Peyer's patch (tissue), 4 donors: ENCODE measurements at regions not wholly inside any gene's neighbourhood (a gene's known extent, or its start where the extent isn't known, plus 50 kb on each side); places are given as distances from the start of the nearest gene placed in this dataset.

Experiments used
- DNase-seq, 3 donors: peaks; one replicate each; pipeline ENCODE4 v3.0.0-alpha.2; 2017 to 2019
- H3K27ac ChIP-seq, 4 donors: fragments of 200-600 bp; sonication (generic); one replicate each; pipeline ENCODE4 v1.5.1; 2016 to 2019
- H3K27me3 ChIP-seq, 2 donors: fragments of 200-600 bp; sonication (generic); one replicate each; pipeline ENCODE4 v1.5.1; 2019
- H3K36me3 ChIP-seq, 3 donors: fragments of 200-600 bp; sonication (generic); one replicate each; pipeline ENCODE4 v1.5.1; 2016 to 2019
- H3K4me1 ChIP-seq, 4 donors: fragments of 200-600 bp; sonication (generic); one replicate each; pipeline ENCODE4 v1.5.1; 2016 to 2019
- H3K4me3 ChIP-seq, 4 donors: fragments of 200-600 bp; sonication (generic); 1 replicate in 3 of 4; 2 replicates in 1 of 4; pipeline ENCODE4 v1.5.1; 2016 to 2019; ENCODE audit warnings: mild to moderate bottlenecking in 1 of 4
- H3K9me3 ChIP-seq, 4 donors: fragments of 200-600 bp; sonication (generic); one replicate each; pipeline ENCODE4 v1.5.1; 2016 to 2019; ENCODE audit warnings: mild to moderate bottlenecking in 1 of 4
- CTCF ChIP-seq, 6 experiments: fragments of 450-650 bp in 4 of 6; fragments of 200-600 bp in 2 of 6; sonication (generic) in 1 of 6; IDR thresholded peaks; one replicate each; pipeline ENCODE4 v1.5.1; 2017 to 2019; ENCODE audit warnings: antibody characterized with exemption in 6 of 6, mild to moderate bottlenecking in 3 of 6, moderate library complexity in 1 of 6
- POLR2A ChIP-seq, 2 donors: fragments of 450-650 bp; IDR thresholded peaks; one replicate each; pipeline ENCODE4 v1.5.1; 2017; ENCODE audit warnings: antibody characterized with exemption in 2 of 2, mild to moderate bottlenecking in 2 of 2, moderate library complexity in 2 of 2

GRCh38 chr17:70006159-70006558 is 68.9 kb upstream of the KCNJ16 start:
- H3K27me3 ChIP-seq, result no peaks in the 10 kb centered on the region
- H3K4me3 ChIP-seq, result no peak overlapping the region
- no peak overlapping the region for H3K27ac ChIP-seq
- no peak for DNase-seq
- H3K4me1 ChIP-seq, result no peaks in the 10 kb centered on the region
- H3K9me3 ChIP-seq, result no peaks in the 10 kb centered on the region
- H3K36me3 ChIP-seq, result no peaks in the 10 kb centered on the region
- TF ChIP-seq CTCF (IDR thresholded peaks at IDR 0.05) (no peak), POLR2A (IDR thresholded peaks at IDR 0.05) (no peak)

GRCh38 chr17:70011750-70012149 is 63.3 kb upstream of the KCNJ16 start:
- no peak for TF ChIP-seq POLR2A (IDR thresholded peaks at IDR 0.05)
- no peak for TF ChIP-seq CTCF (IDR thresholded peaks at IDR 0.05)
- Histone ChIP-seq H3K4me3 (no peak overlapping the region), H3K9me3 (no peaks in the 10 kb centered on the region)

GRCh38 chr17:70013911-70014310 is 61.1 kb upstream of the KCNJ16 start:
- no peak for DNase-seq
- H3K27ac ChIP-seq, result no peak overlapping the region
- no peaks in the 10 kb centered on the region for H3K9me3 ChIP-seq
- no peaks in the 10 kb centered on the region for H3K36me3 ChIP-seq
- H3K4me3 ChIP-seq, result no peak overlapping the region
- no peaks in the 10 kb centered on the region for H3K4me1 ChIP-seq
- H3K27me3 ChIP-seq, result no peaks in the 10 kb centered on the region
- no peak for TF ChIP-seq POLR2A (IDR thresholded peaks at IDR 0.05)
- TF ChIP-seq CTCF (IDR thresholded peaks at IDR 0.05), result no peak

More at GRCh38 chr17:70011750-70012149, 63.3 kb upstream of the KCNJ16 start:
- H3K27me3 ChIP-seq, result no peaks in the 10 kb centered on the region
- no peaks in the 10 kb centered on the region for H3K4me1 ChIP-seq
- H3K27ac ChIP-seq, result no peak overlapping the region
- no peaks in the 10 kb centered on the region for H3K36me3 ChIP-seq
- DNase-seq, result no peak

- Histone ChIP-seq H3K9me3 (no peaks in the 10 kb centered on the region), H3K27ac (no peak overlapping the region), H3K4me3 (no peak overlapping the region), H3K4me1 (no peaks in the 10 kb centered on the region), H3K27me3 (no peaks in the 10 kb centered on the region), H3K36me3 (no peaks in the 10 kb centered on the region)
- no peak for TF ChIP-seq POLR2A (IDR thresholded peaks at IDR 0.05)
- no peak for TF ChIP-seq CTCF (IDR thresholded peaks at IDR 0.05)
- DNase-seq, result no peak
Observed at GRCh38 chr17:70017112-70017511, 57.9 kb upstream of the KCNJ16 start.

GRCh38 chr17:70017941-70018340 is 57.1 kb upstream of the KCNJ16 start:
- Histone ChIP-seq H3K4me3 (no peak overlapping the region), H3K4me1 (no peaks in the 10 kb centered on the region), H3K9me3 (no peaks in the 10 kb centered on the region), H3K27me3 (no peaks in the 10 kb centered on the region), H3K27ac (no peak overlapping the region), H3K36me3 (no peaks in the 10 kb centered on the region)
- no peak for DNase-seq
- no peak for TF ChIP-seq CTCF (IDR thresholded peaks at IDR 0.05)
- no peak for TF ChIP-seq POLR2A (IDR thresholded peaks at IDR 0.05)

- H3K36me3 ChIP-seq, result no peaks in the 10 kb centered on the region
- H3K27me3 ChIP-seq, result no peaks in the 10 kb centered on the region
- H3K4me1 ChIP-seq, result no peaks in the 10 kb centered on the region
- TF ChIP-seq POLR2A (IDR thresholded peaks at IDR 0.05), result no peak
- TF ChIP-seq CTCF (IDR thresholded peaks at IDR 0.05), result no peak
- H3K9me3 ChIP-seq, result no peaks in the 10 kb centered on the region
- no peak overlapping the region for H3K4me3 ChIP-seq
- no peak for DNase-seq
- no peak overlapping the region for H3K27ac ChIP-seq
Observed at GRCh38 chr17:70021726-70022125, 53.3 kb upstream of the KCNJ16 start.
